ENCODE measurements at regions not wholly inside any gene's neighbourhood (a gene's known extent, or its start where the extent isn't known, plus 50 kb on each side); places are given as distances from the start of the nearest gene placed in this dataset.

DNA sequence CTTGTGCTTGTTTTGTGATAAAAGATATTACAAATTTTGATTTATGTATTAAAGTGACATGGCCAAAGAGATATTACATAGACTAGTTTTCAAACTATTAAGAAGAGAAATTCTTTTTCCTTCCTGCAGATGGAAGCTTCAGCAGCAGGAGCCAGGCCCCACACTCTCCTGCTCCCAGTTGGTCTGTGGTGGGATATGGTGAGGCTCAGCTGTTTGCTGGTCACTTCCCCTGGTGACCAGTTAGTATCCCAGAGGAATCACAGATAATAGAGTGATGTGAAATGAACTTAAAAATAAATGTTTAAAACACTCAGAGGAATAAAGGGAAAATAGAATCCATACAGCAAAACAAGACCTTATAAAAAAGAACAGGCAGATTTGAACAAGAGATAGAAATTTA lies 154.7 kb downstream of the KTN1 start:
- CTCF ChIA-PET: interaction anchor here (1.2 kb wide), 1 partner anchor 688 kb away, joined by 3 read pairs; no protein-coding TSS in a partner anchor
- Mint-ChIP-seq H3K27me3 (no peaks in the 10 kb centered on the region), H3K9me3 (peaks cover 10% of the 10 kb centered on the region), H3K4me1 (no peaks in the 10 kb centered on the region), H3K36me3 (ENCODE audit: low read depth) (no peaks in the 10 kb centered on the region), H3K4me3 (no peak overlapping the region), H3K27ac (no peak overlapping the region)
- TF ChIP-seq, protein P1, sequence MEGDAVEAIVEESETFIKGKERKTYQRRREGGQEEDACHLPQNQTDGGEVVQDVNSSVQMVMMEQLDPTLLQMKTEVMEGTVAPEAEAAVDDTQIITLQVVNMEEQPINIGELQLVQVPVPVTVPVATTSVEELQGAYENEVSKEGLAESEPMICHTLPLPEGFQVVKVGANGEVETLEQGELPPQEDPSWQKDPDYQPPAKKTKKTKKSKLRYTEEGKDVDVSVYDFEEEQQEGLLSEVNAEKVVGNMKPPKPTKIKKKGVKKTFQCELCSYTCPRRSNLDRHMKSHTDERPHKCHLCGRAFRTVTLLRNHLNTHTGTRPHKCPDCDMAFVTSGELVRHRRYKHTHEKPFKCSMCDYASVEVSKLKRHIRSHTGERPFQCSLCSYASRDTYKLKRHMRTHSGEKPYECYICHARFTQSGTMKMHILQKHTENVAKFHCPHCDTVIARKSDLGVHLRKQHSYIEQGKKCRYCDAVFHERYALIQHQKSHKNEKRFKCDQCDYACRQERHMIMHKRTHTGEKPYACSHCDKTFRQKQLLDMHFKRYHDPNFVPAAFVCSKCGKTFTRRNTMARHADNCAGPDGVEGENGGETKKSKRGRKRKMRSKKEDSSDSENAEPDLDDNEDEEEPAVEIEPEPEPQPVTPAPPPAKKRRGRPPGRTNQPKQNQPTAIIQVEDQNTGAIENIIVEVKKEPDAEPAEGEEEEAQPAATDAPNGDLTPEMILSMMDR (IDR thresholded peaks at IDR 0.05): no peak
- no peak for DNase-seq
- no peak for ATAC-seq (ENCODE audit: low read depth)
- intact Hi-C loops (cut with micrococcal nuclease): no loop called here
- POLR2A ChIA-PET: no interaction called here

DNA sequence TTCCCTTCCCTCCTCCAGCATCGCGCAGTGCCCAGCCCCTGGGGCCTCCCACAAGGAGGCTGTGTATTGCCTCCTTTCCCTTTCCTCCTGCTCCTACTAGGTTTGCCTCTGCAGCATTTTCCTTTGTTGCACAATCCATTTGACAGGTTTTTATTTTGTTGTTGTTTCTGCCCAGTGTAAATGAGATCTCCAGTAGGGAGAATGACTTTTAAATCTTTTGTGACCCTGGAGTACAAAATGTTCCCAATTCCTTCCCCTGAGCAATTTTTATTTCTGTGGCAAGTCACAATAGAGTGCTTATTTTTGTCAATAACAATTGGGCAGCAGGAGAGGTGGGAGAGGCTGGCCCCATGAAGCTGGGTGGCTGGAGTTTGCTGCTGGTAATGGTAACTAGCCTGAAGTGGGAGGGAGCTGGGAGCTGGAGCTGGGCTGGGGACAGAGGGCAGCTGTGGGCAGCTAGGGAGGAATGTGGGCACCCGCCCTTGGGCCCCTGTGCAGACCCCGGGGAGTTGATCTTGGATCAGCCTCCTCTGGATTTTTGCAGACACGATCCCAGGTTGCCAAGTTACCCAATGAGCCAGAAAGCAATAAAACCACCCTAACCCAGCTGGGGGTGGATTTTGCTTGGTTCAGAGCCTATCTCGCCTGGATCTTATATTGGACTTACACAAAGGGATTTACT lies 160.1 kb downstream of the KTN1 start:
- H3K9me3 Mint-ChIP-seq: peaks cover 5% of the 10 kb centered on the region
- ChIA-PET POLR2A (no interaction called here), CTCF (no interaction called here)
- TF ChIP-seq, protein P1 (IDR thresholded peaks at IDR 0.05): no peak
- H3K27me3 Mint-ChIP-seq: no peaks in the 10 kb centered on the region
- DNase-seq: no peak
- intact Hi-C loops (cut with micrococcal nuclease): no loop called here
- H3K36me3 Mint-ChIP-seq (ENCODE audit: low read depth): no peaks in the 10 kb centered on the region
- H3K27ac Mint-ChIP-seq: no peak overlapping the region
- H3K4me3 Mint-ChIP-seq: no peak overlapping the region
- no peak for ATAC-seq (ENCODE audit: low read depth)
- H3K4me1 Mint-ChIP-seq: no peaks in the 10 kb centered on the region

DNA sequence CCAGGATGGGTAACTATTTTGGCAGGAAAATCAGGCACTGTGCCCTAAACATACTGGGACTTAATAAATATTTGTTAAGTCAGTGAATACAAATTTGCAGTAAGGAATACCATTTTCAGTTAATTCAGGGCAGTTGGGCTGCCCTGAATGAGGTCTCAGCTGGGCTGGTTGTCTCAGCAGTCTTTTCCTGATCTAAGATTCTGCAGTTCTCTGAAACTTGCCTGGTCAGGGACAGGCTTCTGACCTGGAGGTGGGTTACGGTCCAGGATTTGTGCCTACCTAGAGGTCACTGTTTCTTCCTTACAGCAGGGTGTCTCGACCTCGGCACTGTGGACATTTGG lies 160.6 kb downstream of the KTN1 start:
- no peak overlapping the region for H3K27ac Mint-ChIP-seq
- DNase-seq (no peak), ATAC-seq (ENCODE audit: low read depth) (no peak)
- TF ChIP-seq, protein P1 (IDR thresholded peaks at IDR 0.05): no peak
- no peaks in the 10 kb centered on the region for H3K4me1 Mint-ChIP-seq
- no peaks in the 10 kb centered on the region for H3K36me3 Mint-ChIP-seq (ENCODE audit: low read depth)
- CTCF ChIA-PET: no interaction called here
- no peaks in the 10 kb centered on the region for H3K27me3 Mint-ChIP-seq
- peaks cover 5% of the 10 kb centered on the region for H3K9me3 Mint-ChIP-seq
- intact Hi-C loops (cut with micrococcal nuclease): no loop called here
- H3K4me3 Mint-ChIP-seq: no peak overlapping the region
- POLR2A ChIA-PET: no interaction called here

DNA sequence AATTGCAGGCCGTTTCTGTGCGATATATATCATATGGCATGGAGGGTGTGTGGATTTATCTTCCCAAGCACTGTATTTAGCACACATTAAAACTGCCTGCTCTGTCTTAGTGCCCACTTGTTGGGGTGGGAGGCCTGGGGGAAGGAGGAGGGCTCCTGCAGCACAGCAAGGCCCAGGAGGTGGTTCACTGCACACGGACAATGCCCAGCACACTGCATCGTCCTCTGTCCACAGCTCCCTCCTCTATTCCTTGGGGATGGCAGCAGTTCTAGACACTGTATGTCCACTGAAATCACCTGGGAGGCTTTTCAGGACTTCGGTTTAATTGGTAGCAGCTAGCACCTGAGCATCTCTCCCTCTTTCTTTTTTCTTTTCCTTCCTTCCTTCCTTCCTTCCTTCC lies 161.2 kb downstream of the KTN1 start:
- Mint-ChIP-seq H3K4me1 (no peaks in the 10 kb centered on the region), H3K27ac (no peak overlapping the region), H3K9me3 (peaks cover 5% of the 10 kb centered on the region), H3K27me3 (no peaks in the 10 kb centered on the region), H3K36me3 (ENCODE audit: low read depth) (no peaks in the 10 kb centered on the region), H3K4me3 (no peak overlapping the region)
- ATAC-seq (ENCODE audit: low read depth) (no peak), DNase-seq (no peak)
- CTCF ChIA-PET: no interaction called here
- POLR2A ChIA-PET: no interaction called here
- TF ChIP-seq, protein P1 (IDR thresholded peaks at IDR 0.05): no peak
- intact Hi-C loops (cut with micrococcal nuclease): no loop called here

- H3K27ac Mint-ChIP-seq: no peak overlapping the region
- CTCF ChIA-PET: no interaction called here
- POLR2A ChIA-PET: no interaction called here
- DNase-seq: no peak
- no peaks in the 10 kb centered on the region for H3K36me3 Mint-ChIP-seq (ENCODE audit: low read depth)
- TF ChIP-seq, protein P1 (IDR thresholded peaks at IDR 0.05): no peak
- H3K4me1 Mint-ChIP-seq: no peaks in the 10 kb centered on the region
- H3K4me3 Mint-ChIP-seq: no peak overlapping the region
- intact Hi-C loops (cut with micrococcal nuclease): no loop called here
- no peaks in the 10 kb centered on the region for H3K9me3 Mint-ChIP-seq
- no peak for ATAC-seq (ENCODE audit: low read depth)
- no peaks in the 10 kb centered on the region for H3K27me3 Mint-ChIP-seq
Measured at GRCh38 chr14:55743551-55743950, 163.5 kb downstream of the KTN1 start.

Data from activated B cell treated with CpG ODN at 0.5 μM for 24 hours (primary cell).